Small intestine (tissue), 7 donors: ENCODE measurements at regions not wholly inside any gene's neighbourhood (a gene's known extent, or its start where the extent isn't known, plus 50 kb on each side); places are given as distances from the start of the nearest gene placed in this dataset.

Source experiments
- DNase-seq, 2 donors: peaks; one replicate each; pipeline versions ENCODE4 v3.0.0 to v3.0.0-alpha.2; 2013
- FAIRE-seq: peaks from 2 replicates; lab custom pipeline; 2012; peaks lifted over from hg19 to GRCh38; lab: Jason Lieb, UNC
- H3K27ac ChIP-seq, 3 donors: one replicate each; pipeline ENCODE4 v1.5.1; 2013; ENCODE audit warnings: low read length in 2 of 3, mild to moderate bottlenecking in 2 of 3, control low read depth in 1 of 3, inconsistent platforms in 1 of 3, low read depth in 1 of 3, moderate library complexity in 1 of 3
- H3K27me3 ChIP-seq, 3 donors: one replicate each; pipeline ENCODE4 v1.6.1; 2013; ENCODE audit warnings: low read length in 3 of 3, inconsistent platforms in 1 of 3; ENCODE audit not compliant: control insufficient read depth in 3 of 3, insufficient read depth in 3 of 3
- H3K36me3 ChIP-seq, 3 donors: one replicate each; pipeline ENCODE4 v1.6.1; 2013; ENCODE audit warnings: low read length in 3 of 3, inconsistent platforms in 1 of 3, low read depth in 1 of 3, mild to moderate bottlenecking in 1 of 3, moderate library complexity in 1 of 3; ENCODE audit not compliant: control insufficient read depth in 3 of 3, insufficient read depth in 2 of 3
- H3K4me1 ChIP-seq, 3 donors: one replicate each; pipeline ENCODE4 v1.6.1; 2013; ENCODE audit warnings: low read length in 2 of 3, inconsistent platforms in 1 of 3, low read depth in 1 of 3, mild to moderate bottlenecking in 1 of 3, moderate library complexity in 1 of 3; ENCODE audit not compliant: control insufficient read depth in 3 of 3, insufficient read depth in 2 of 3
- H3K4me3 ChIP-seq, 3 donors: one replicate each; pipeline ENCODE4 v1.5.1; 2013; ENCODE audit warnings: low read length in 3 of 3, control low read depth in 1 of 3, inconsistent platforms in 1 of 3, low read depth in 1 of 3, mild to moderate bottlenecking in 1 of 3, moderate library complexity in 1 of 3
- H3K9me3 ChIP-seq, 2 donors: one replicate each; pipeline ENCODE4 v1.6.1; 2013; ENCODE audit warnings: low read depth in 1 of 2, low read length in 1 of 2; ENCODE audit not compliant: control insufficient read depth in 2 of 2, insufficient read depth in 1 of 2
- WGBS, 3 donors: extraction: QIAGEN DNeasy Blood & Tissue Kit; methylation state at CpG; one replicate each; pipeline ENCODE4 v1.1.7; 2013; 5-methylcytosine and 5-hydroxymethylcytosine counted together
- donor health status: healthy with polysubstance abuse.
- donor health status: control.
- donor health status: control.
- donor health status: Bipolar disorder and iron deficiency.
- donor health status: healthy.

GRCh38 chr10:2139746-2140145 is 402.4 kb upstream of the ADARB2 start:
- DNase-seq, result no peak
- no peaks in the 10 kb centered on the region for H3K36me3 ChIP-seq
- no peak for FAIRE-seq
- H3K4me3 ChIP-seq, result no peak overlapping the region
- H3K27ac ChIP-seq, result no peak overlapping the region
- H3K4me1 ChIP-seq, result no peaks in the 10 kb centered on the region
- 59 to 68% (median 60%) methylated on average over 1 of the region's 1 CpG for whole genome bisulfite sequencing, 3 donors
- no peaks in the 10 kb centered on the region for H3K27me3 ChIP-seq
- peaks cover 0 to 6% of the 10 kb centered on the region in 2 donors for H3K9me3 ChIP-seq

- FAIRE-seq, result no peak
- Histone ChIP-seq H3K27ac (no peak overlapping the region), H3K27me3 (no peaks in the 10 kb centered on the region), H3K4me3 (no peak overlapping the region), H3K36me3 (no peaks in the 10 kb centered on the region), H3K9me3 (peaks cover 0 to 6% of the 10 kb centered on the region in 2 donors), H3K4me1 (no peaks in the 10 kb centered on the region)
- WGBS, 3 donors, result 84 to 90% (median 89%) methylated on average over 4 of the region's 4 CpGs
- DNase-seq, result peak in 1 of 2 donors; percentile 38
Observed at GRCh38 chr10:2137549-2138174, 400.3 kb upstream of the ADARB2 start.

GRCh38 chr10:2130705-2131305 is 393.5 kb upstream of the ADARB2 start:
- Histone ChIP-seq H3K4me1 (no peaks in the 10 kb centered on the region), H3K4me3 (no peak overlapping the region), H3K36me3 (no peaks in the 10 kb centered on the region), H3K9me3 (no peaks in the 10 kb centered on the region), H3K27ac (no peak overlapping the region), H3K27me3 (no peaks in the 10 kb centered on the region)
- no peak for FAIRE-seq
- 67 to 76% (median 72%) methylated on average over 10 of the region's 10 CpGs for WGBS, 3 donors
- DNase-seq, result no peak

GRCh38 chr10:2128991-2129390 is 391.7 kb upstream of the ADARB2 start:
- H3K4me1 ChIP-seq, result no peaks in the 10 kb centered on the region
- FAIRE-seq, result no peak
- H3K36me3 ChIP-seq, result no peaks in the 10 kb centered on the region
- DNase-seq, result no peak
- no peaks in the 10 kb centered on the region for H3K9me3 ChIP-seq
- 89 to 94% (median 93%) methylated on average over 3 of the region's 3 CpGs for WGBS, 3 donors
- H3K4me3 ChIP-seq, result no peak overlapping the region
- no peaks in the 10 kb centered on the region for H3K27me3 ChIP-seq
- no peak overlapping the region for H3K27ac ChIP-seq

GRCh38 chr10:2124135-2124534 is 386.8 kb upstream of the ADARB2 start:
- Histone ChIP-seq H3K4me1 (no peaks in the 10 kb centered on the region), H3K4me3 (no peak overlapping the region), H3K27me3 (no peaks in the 10 kb centered on the region), H3K27ac (no peak overlapping the region), H3K9me3 (no peaks in the 10 kb centered on the region), H3K36me3 (no peaks in the 10 kb centered on the region)
- 82 to 86% (median 85%) methylated on average over 11 of the region's 11 CpGs for WGBS, 3 donors
- FAIRE-seq (no peak), DNase-seq (no peak)

- Histone ChIP-seq H3K27me3 (no peaks in the 10 kb centered on the region), H3K36me3 (no peaks in the 10 kb centered on the region), H3K4me1 (no peaks in the 10 kb centered on the region), H3K27ac (no peak overlapping the region), H3K9me3 (peaks cover 0 to 2% of the 10 kb centered on the region in 2 donors), H3K4me3 (no peak overlapping the region)
- 77 to 83% (median 77%) methylated on average over 8 of the region's 8 CpGs for WGBS, 3 donors
- no peak for FAIRE-seq
- no peak for DNase-seq
Observed at GRCh38 chr10:2122431-2123124, 385.3 kb upstream of the ADARB2 start.

- WGBS, 3 donors, result 40 to 65% (median 58%) methylated on average over 5 of the region's 5 CpGs
Observed at GRCh38 chr10:2121929-2122328, 384.6 kb upstream of the ADARB2 start.

GRCh38 chr10:2121315-2121714 is 384.0 kb upstream of the ADARB2 start:
- Histone ChIP-seq H3K9me3 (peaks cover 0 to 12% of the 10 kb centered on the region in 2 donors), H3K27ac (no peak overlapping the region), H3K4me3 (no peak overlapping the region), H3K27me3 (no peaks in the 10 kb centered on the region), H3K36me3 (no peaks in the 10 kb centered on the region), H3K4me1 (no peaks in the 10 kb centered on the region)
- DNase-seq, result no peak
- WGBS, 3 donors, result 59 to 79% (median 70%) methylated on average over 1 of the region's 1 CpG
- FAIRE-seq, result no peak

More at GRCh38 chr10:2121929-2122328, 384.6 kb upstream of the ADARB2 start:
- no peak overlapping the region for H3K4me3 ChIP-seq
- H3K9me3 ChIP-seq, result peaks cover 0 to 9% of the 10 kb centered on the region in 2 donors
- H3K27ac ChIP-seq, result no peak overlapping the region
- DNase-seq (no peak), FAIRE-seq (no peak)
- no peaks in the 10 kb centered on the region for H3K4me1 ChIP-seq
- H3K36me3 ChIP-seq, result no peaks in the 10 kb centered on the region
- no peaks in the 10 kb centered on the region for H3K27me3 ChIP-seq
